Fibroblast of gingiva (primary cell): ENCODE measurements at regions not wholly inside any gene's neighbourhood (a gene's known extent, or its start where the extent isn't known, plus 50 kb on each side); places are given as distances from the start of the nearest gene placed in this dataset.

Experiments used
- DNase-seq: peaks from one replicate; pipeline ENCODE4 v3.0.0-alpha.2; 2011; ENCODE audit warnings: low read depth

GRCh38 chr16:86632206-86632605 is 53.9 kb downstream of the FOXL1 start:
- no peak for DNase-seq

- DNase-seq: no peak
These were observed 54.6 kb downstream of the FOXL1 start for GRCh38 chr16:86632944-86633343.

GRCh38 chr16:86634292-86634691 is 55.9 kb downstream of the FOXL1 start:
- DNase-seq: no peak

- DNase-seq: no peak
These were observed 57.0 kb downstream of the FOXL1 start for GRCh38 chr16:86635176-86635876.

- DNase-seq: no peak
These were observed 57.6 kb downstream of the FOXL1 start for GRCh38 chr16:86635926-86636325.

- no peak for DNase-seq
These were observed 59.4 kb downstream of the FOXL1 start for GRCh38 chr16:86637744-86638143.

- no peak for DNase-seq
These were observed 60.3 kb downstream of the FOXL1 start for GRCh38 chr16:86638642-86639041.

GRCh38 chr16:86639354-86639753 is 61.0 kb downstream of the FOXL1 start:
- no peak for DNase-seq

GRCh38 chr16:86640265-86640843 is 62.0 kb downstream of the FOXL1 start:
- no peak for DNase-seq

- DNase-seq: no peak
These were observed 63.7 kb downstream of the FOXL1 start for GRCh38 chr16:86642087-86642486.

- DNase-seq: peak; percentile 30
These were observed 65.3 kb downstream of the FOXL1 start for GRCh38 chr16:86643671-86644070.

- no peak for DNase-seq
These were observed 69.2 kb downstream of the FOXL1 start for GRCh38 chr16:86647561-86647960.

- no peak for DNase-seq
These were observed 71.5 kb downstream of the FOXL1 start for GRCh38 chr16:86649875-86650274.

GRCh38 chr16:86651013-86651627 is 72.8 kb downstream of the FOXL1 start:
- DNase-seq: no peak

- DNase-seq: no peak
These were observed 73.5 kb downstream of the FOXL1 start for GRCh38 chr16:86651823-86652222.

- DNase-seq: peak; percentile 61
These were observed 75.1 kb downstream of the FOXL1 start for GRCh38 chr16:86653285-86654006.

GRCh38 chr16:86657972-86658371 is 79.6 kb downstream of the FOXL1 start:
- DNase-seq: no peak

GRCh38 chr16:86660623-86661022 is 82.3 kb downstream of the FOXL1 start:
- no peak for DNase-seq

GRCh38 chr16:86661706-86662105 is 83.4 kb downstream of the FOXL1 start:
- no peak for DNase-seq

- no peak for DNase-seq
These were observed 83.8 kb downstream of the FOXL1 start for GRCh38 chr16:86662195-86662594.

GRCh38 chr16:86662740-86663139 is 84.4 kb downstream of the FOXL1 start:
- no peak for DNase-seq

- DNase-seq: peak; percentile 89
These were observed 85.6 kb downstream of the FOXL1 start for GRCh38 chr16:86663685-86664521.
